RCC 7860 (cell line): ENCODE measurements at regions not wholly inside any gene's neighbourhood (a gene's known extent, or its start where the extent isn't known, plus 50 kb on each side); places are given as distances from the start of the nearest gene placed in this dataset.
"Not testable (repeated sequence)": the region's sequence is repeated elsewhere in the genome, so short reads cannot be mapped to it uniquely, and the experiment has no call there.

Source experiments
- DNase-seq: peaks from one replicate; pipeline ENCODE4 v3.0.0-alpha.2; 2015; ENCODE audit warnings: low spot score
- FAIRE-seq: peaks from 2 replicates; lab custom pipeline; 2012; peaks lifted over from hg19 to GRCh38; lab: Jason Lieb, UNC

DNA sequence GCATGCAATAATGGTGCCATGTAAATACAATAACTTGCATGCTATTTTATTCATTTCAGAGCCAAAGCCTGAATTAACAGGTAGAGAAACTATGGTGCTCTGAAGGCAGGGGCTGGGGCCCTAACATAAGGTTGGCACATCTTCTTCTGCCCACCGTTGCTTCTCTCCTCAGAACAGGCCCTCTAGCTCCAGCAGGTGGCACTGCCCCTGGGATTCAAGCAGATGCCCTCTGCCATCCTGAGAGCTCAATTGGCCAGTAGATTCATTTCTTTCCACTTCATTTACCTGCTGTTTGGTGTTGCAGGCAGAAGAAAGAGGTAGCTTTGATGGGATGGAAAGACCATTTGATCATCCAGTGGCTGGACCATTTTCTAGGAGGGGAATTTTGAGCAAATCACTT is 130.5 kb downstream of the FOXB1 start:
- FAIRE-seq = no peak
- DNase-seq = no peak

DNA sequence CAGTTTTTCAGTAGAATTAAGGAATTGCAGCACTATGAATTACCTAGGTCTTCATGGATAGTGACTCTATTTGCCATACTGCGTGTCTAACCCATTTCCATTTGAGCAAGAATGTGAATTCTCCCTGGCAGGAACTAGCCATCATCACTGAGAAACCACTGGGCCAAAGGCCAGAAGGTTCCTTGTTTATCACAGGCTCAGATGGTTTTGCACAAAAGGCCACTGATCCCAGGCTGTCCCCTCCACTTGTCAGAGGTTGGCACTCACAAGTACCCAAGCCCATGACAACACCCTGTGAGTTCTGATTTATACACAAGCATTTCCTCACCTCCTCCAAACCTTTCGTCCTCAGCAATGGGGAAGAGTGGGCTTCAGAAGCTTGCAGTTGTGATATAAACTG is 131.8 kb downstream of the FOXB1 start:
- DNase-seq (no peak), FAIRE-seq (no peak)

DNA sequence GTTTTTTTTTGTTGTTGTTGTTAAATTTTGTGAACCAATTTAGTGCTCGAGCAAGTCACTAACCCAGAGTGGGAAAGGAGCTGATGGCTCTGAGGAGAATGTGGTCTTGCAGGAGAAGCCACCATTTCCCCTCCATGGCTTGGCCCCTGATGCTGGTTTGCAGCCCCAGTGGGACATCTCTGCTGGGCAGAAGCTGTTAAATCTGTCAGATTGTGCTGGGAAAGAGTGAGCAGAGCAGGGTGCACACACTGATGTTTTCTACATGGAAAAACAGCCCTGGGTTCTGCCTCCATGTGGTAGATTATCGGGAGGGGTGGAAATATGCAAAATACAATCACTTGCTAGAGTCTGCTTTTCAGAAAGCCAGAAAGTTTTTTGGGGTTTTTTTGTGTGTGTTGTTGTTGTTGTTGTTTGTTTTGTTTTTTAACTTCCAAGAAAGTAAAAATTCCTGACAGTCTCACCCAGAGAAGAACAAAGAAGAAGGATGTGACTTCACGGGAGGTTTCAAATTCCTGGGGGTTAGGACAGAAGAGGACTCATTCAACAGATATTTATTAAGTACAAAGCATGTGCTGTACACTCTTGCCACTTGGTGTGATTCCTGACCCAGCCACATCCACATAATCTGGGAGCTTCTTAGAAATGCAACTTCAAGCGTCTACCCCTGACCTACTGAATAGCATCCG is 133.7 kb downstream of the FOXB1 start:
- no peak for DNase-seq
- FAIRE-seq = no peak

DNA sequence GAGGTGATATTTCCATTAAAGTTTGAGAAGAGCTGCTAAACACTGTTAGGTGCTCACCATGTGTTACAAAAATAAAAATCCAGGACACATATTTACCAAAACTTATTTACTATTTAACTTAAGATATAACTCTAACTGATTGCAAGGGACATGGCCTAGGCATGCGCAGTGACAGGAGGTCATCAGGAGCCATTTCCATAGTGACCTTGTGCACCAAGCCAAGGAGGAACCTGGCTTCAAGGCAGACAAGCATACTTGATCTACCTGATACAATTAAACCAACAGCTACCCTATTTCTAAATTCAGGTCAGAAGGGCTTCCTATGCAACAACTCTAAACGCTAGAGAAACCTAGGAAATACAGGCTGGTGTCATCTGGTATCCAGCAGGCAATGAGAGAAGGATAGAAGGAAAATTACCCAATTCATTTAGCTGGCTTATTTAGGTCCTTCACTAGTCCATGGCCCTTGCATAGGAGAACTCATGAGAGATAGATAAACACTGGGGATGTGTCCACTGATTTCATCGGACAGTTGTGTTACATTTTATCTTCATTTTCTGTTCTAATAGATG is 134.4 kb downstream of the FOXB1 start:
- DNase-seq = no peak
- no peak for FAIRE-seq

DNA sequence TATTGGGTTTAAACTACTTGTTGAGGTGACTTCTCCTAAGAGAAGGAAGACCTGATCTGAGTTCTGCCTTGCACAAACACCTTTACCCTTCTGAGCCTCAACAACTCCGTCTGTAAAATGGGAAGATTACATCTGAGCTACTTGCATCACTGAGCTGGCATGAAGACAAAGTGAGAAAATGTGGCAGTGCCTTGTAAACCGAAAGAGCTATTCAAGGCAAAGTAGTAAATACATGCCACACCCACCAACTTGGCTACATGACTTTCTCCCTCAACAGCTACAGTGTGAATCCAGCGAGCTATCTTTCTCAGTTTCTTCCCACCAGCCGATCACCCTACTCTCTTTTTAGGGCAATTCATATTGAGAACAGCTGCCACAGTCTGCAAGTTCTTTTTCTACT is 148.3 kb downstream of the FOXB1 start:
- no peak for DNase-seq
- FAIRE-seq = no peak

DNA sequence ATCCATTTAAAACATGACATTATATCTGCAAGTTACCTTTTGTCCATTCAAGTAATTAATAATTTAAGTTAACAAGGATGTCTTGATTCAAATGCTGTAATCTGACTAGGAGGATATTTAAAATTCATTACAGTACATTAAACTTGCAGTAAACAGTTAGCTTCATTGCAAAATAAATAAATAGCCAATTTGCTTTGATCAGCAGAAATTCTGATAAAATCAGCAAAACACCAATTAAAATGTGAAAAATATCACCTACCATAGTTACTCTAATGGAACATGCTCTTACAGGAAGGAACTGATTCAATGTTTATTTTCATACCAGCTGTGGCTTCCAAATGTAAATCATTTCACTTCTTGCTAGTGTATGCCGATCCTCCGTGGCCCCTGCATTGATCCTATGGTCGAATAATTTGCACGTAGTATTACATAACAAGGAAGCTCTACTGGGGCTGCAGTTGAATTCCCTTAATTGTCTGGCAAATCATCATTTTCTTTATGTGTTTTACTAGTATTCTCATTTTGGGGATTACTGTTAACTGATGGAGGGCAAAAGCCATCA is 150.7 kb downstream of the FOXB1 start:
- FAIRE-seq = no peak

DNA sequence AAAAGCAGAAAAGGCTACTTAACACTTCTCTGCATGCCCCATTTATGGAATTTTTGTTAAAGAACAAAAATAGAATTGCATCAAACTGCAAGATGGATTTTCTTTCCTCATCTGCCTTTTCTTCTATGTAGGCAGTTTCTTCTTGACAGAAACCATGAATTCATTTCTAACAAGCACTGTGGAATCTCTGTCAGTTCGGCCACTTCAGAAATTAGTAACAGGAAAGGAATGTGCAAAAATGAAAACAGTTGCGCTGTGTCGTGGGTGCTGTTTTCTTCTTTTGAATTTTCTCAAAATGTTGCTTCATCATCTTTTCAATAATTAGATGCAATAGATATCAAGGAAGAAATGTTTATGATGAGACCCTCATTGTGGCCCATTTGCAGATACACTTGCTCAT is 151.6 kb downstream of the FOXB1 start:
- FAIRE-seq (no peak), DNase-seq (no peak)

More for the DNA sequence above, 150.7 kb downstream of the FOXB1 start:
- no peak for DNase-seq

DNA sequence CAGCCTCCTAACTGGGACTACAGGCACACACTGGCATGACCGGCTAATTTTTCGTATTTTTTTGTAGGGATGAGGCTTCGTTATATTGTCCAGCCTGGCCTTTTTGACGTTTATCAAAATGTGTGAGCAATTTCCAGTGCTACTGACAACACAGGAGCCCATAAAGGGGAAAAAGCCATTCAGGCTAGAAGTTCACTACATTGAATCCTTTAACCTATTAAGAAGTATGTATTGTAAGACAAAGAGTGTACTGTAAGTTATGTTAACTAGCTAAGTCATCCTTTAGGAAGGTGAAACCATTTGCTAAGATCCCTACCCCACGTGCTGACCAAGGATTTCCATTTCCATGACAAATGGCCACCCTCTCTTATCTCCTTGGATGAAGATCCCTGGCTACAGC is 156.8 kb downstream of the FOXB1 start:
- DNase-seq (no peak), FAIRE-seq (no peak)

DNA sequence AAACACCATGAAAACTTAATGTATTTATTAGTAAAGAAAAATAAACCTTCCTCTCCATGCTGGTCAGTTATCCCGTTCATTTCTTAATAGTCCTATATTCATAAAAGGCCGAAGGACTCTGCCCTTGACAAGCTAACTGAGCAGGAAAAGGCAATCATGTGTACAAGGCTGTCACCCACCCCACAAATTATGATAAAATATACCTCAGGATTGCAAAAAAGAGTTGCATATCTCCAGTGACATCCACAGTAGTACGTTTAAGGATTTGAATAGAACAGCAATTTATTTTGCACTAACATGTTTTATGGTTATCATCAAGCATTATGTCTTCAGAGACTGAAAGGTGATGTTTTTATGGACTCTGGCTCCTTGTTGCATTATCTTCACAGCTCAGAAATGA is 157.6 kb downstream of the FOXB1 start:
- DNase-seq (no peak), FAIRE-seq (no peak)

DNA sequence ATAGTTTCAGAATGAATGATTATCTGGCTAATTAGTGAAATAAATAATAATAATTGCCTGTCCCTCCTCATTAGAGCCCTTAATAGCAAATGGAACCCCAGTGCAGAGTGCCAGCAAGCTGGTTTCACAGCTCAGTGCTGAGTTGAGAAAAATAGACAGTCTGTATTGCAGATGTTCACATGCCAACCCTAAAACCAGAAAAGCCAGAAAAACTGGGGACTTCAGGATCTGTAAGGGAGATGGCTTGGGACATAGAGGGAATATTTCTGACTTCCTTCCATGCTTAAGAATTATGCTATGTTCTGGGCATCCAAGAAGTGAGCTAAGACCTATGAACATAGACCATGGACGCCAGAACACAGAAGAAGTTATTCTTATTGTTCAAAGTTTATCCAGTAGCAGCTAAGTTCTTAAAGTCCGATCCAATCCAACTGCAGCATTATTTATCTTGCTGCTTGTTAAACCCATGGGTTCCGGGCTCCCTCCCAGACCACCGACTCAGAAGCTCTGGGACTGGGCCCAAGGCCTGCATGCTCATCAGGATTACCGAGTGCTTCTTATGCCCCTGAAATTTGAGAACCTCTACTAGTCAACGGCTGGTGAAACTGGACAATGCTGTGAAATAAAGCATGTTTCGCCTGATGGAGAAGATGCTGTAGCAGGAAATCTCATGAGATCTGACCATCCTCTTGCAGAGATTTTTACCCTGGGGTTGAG is 158.3 kb downstream of the FOXB1 start:
- no peak for FAIRE-seq
- DNase-seq = no peak

DNA sequence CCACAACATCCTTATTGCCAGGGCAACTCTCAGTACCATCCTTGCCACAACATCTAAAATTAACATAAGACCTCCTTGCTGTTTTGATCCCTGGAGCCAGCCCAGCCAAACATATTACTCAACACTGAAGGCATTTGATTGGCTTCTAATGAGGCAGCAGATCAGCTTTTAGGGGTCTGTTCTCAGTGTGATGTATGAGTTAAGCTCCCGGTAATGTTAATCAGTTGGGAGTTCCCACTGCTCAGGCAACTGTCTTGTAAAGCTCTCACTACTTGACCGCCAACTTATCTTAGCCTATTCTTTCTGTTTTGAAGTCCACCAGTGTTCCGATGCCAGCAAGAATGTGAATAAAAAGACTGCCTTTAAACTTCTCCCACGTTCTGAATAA is 158.9 kb downstream of the FOXB1 start:
- no peak for FAIRE-seq

DNA sequence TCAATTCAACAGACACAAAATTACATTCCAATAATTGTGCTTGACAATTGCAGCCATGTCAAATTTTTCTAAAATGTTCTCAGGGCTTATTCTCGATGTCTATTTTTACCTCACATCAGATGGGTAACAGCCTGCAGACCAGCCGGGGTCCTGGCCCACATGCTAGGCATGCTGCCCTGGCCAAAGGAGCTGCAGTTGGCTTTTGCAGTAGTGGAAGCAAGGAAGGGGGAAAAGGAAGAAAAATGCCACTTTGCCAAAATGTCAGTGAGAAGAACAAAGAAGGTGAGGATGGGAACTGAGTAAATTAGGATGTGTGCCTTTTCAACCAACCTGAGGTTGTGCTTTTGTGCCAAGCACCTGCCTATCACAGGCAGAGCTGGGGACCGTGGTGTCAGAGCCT is 161.0 kb downstream of the FOXB1 start:
- DNase-seq = no peak
- no peak for FAIRE-seq

More for the DNA sequence above, 158.9 kb downstream of the FOXB1 start:
- DNase-seq = no peak

DNA sequence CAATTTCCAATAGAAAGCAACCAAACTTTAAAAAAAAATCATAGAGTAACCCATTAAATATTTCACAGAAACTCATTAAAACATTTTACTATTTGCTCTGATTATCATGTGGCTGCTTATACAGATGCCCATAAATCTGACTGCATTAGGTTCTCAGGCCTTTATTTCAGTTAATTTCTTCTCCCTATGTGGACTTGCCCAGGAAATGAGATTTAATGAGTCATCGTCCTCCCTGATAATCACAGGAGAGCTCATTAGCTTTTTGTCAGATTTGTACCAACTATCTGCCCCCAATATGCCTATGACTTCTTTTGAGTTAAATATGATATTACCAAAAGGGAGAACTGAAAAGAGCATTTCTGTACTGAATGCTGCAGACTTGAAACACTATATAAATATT is 168.0 kb downstream of the FOXB1 start:
- no peak for DNase-seq
- FAIRE-seq = no peak

DNA sequence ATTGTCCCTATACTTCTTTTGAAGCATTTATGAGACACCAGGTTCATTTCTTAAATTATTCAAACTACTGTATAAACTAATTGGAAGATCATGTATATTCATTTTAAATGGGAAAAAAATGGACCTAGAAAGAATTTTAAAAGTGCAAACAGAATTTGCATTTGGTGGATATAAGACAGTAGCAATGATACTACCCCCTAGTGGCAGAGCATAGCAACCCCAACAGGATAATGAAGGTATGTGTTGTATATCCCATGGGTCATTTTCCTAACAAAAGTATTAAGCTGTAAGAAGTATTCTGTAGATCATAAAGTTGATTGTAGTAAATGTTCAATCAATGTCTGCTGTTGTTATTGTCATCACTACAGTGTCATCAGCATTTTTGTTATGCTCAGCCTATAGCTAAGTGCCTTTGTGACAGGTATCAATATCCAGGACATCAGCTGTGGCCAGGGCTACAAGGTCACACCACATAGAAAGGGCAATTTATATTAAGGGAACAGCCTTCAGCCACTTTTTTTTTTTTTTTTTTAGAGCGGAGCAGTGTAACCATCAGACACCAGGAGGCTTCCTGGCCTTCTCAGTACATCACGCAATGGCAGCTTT is 175.8 kb downstream of the FOXB1 start:
- FAIRE-seq (peak; percentile 60), DNase-seq (peak; percentile 17)

DNA sequence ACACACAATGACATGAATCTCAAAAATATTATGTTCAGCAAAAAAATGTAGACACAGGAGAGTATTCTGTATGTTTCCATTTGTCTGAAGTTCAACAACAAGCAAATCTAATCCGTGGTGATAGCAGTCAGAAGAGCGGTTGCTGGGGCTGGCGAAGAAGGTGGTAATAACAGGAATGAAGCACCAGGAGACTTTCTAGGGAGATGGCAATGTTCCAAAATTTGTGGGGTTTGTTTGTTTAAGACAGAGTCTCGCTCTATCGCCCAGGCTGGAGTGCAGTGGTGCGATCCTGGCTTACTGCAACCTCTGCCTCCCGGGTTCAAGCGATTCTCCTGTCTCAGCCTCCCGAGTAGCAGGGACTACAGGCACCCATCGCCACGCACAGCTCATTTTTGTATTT is 177.8 kb downstream of the FOXB1 start:
- not testable (repeated sequence) for FAIRE-seq, DNase-seq

DNA sequence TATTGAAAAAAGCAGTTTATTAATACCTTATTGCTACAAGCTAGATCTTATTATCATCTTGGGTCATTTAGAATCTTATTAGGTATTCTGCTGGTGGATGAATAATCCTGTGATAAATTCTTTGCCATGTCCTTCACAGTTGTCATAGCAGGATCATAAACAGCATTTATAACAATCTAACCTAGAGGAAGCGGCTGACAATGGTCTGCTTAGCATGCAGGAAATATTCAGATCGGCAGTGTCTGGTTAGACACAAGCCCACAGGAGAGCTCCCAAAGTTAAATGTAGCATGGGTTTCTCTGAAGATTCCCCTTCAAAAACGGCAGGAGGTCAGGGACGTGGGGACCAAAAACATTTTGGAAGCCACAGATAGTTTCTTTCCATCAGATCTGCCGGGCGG is 179.3 kb downstream of the FOXB1 start:
- DNase-seq = no peak
- no peak for FAIRE-seq

DNA sequence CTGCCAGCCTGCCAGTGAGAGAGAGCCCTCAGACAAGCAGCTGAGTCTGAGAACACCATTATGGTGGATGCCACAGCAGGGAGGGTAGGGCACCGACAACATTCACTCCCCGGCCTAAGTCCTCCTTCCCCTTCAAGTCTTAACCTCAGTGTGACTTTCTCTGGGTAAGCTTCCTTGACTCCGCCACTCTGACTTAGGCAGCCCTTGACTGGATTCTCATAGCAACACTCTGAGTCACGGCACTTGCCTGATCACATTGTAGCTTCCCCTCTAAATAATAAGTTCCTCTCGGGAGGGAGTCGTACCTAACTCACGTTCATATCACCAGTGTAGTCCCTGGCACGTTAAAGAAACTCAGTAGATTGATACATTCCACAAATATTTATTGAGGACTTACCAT is 180.5 kb downstream of the FOXB1 start:
- DNase-seq (no peak), FAIRE-seq (no peak)

DNA sequence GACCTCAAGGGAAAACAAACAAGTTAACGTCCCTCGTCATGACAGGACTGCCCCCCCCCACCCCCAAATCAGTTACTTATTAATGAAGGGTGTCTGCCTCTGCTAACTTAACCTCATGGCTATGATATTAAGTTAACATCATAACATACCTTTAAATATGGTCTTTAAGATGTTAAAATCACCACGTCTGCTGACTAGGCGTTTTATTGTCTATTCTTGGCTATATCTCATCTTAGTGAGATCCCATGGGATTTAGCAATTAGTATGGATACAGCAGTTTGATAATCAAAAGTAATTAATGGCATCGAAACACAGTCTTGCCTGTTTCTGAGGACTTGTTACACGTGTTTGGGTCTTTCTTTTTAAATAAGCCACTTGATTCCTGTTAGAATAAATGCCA is 186.9 kb downstream of the FOXB1 start:
- FAIRE-seq = no peak
- DNase-seq = no peak

DNA sequence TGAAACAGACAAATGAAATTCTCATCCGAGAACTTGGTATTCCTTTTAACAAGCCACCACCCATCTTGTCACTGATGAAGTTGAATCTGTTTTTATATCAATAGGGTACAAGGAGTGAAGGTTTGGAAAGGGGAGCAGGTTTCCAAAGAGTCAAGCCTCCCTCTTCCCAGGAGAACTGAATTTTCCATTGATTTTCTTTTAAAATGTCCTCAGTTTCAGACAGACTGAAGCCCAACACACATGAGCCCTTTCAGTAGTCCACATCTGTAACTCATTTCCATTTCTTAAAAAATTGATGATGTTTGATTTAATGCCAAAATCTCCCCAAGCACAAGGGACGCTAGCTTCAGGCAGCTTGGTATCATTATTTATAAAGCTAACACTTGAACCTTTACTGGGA is 187.7 kb downstream of the FOXB1 start:
- FAIRE-seq = no peak

DNA sequence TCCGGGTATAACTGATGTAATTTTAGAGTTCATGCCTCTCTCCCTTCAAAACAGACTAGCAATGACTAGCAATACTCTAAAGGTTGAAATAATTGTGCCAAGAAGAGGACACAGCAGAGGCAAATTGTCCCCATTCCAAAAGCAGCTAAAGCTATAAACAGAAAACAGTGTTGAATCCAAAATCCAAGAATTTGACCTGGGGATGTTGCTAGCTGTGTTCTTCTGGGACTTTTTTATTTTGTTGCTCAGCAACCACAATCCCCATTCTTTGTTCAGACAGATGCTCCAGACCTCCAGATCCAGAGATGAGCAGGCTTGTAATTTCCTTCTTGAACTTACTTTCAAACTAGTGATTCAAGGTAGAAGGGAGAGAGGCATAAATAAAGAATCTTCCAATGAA is 191.5 kb downstream of the FOXB1 start:
- FAIRE-seq (no peak), DNase-seq (no peak)

More for the DNA sequence above, 187.7 kb downstream of the FOXB1 start:
- DNase-seq = no peak

DNA sequence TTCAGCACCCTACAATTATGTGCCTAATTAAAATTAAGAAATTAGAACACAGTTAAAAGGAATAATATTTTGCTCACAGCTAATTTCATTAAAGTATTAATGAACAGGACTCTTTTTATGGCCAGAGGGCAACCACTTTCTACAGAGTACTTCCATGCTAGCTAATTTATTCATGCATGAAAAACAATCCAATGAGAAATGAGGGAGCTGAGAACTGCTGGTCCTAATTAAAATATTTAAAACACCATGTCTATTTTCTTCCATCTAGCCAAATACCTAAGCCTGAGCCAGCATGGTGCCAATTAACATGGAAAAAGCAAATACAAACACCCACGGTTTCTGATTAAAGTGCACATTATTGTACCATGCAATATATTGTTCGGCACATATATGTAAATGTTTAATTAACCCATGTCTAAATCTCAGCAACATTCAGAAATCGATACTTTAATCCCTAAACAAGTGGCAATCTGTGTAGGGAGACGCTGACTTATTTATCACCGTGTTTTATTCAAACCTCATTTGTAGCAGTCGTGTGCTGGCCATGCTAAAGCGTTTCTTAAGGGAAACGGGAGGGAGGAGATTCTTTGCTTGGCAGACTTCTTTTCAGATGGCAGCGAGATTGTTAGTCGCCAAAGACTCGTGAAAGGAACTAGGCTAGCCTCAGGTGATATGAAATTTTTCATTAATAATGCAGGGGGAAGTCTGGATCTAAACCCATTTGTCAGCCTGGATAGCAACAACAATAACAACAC is 193.5 kb downstream of the ANXA2 start:
- no peak for FAIRE-seq
- DNase-seq = no peak
